HG02852 (cell line): ENCODE measurements at regions not wholly inside any gene's neighbourhood (a gene's known extent, or its start where the extent isn't known, plus 50 kb on each side); places are given as distances from the start of the nearest gene placed in this dataset.

ENCODE experiments used
- ATAC-seq: cut with Tn5 transposase; IDR thresholded peaks from one replicate; pipeline ENCODE4 v1.9.1; 2021; ENCODE audit warnings: mild to moderate bottlenecking, moderate library complexity; ENCODE audit not compliant: unreplicated experiment

DNA sequence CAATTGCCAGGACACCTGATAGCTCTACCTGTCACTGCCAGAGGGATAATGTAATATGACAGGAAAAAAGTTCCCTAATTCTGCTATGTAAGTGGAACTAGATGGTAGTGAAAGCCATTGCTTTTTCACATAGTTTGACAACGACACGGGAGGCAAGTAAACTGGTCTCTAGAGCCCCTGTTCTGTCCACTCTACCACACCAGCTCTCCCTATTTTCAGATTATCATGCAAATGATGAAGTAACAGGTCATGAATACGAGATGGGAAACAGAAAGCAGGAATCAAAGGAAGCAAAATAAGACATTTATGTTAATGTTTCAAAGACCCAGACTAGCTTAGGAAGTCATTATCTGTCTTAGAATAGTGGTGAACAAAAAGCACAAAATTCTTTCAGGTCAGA lies 56.2 kb downstream of the TAF11L14 start:
- no peak for ATAC-seq

GRCh38 chr5:17691762-17692161 lies 57.5 kb downstream of the TAF11L14 start:
- ATAC-seq = no peak

GRCh38 chr5:17694371-17694770 lies 60.1 kb downstream of the TAF11L14 start:
- no peak for ATAC-seq

GRCh38 chr5:17694914-17695313 lies 60.7 kb downstream of the TAF11L14 start:
- no peak for ATAC-seq

DNA sequence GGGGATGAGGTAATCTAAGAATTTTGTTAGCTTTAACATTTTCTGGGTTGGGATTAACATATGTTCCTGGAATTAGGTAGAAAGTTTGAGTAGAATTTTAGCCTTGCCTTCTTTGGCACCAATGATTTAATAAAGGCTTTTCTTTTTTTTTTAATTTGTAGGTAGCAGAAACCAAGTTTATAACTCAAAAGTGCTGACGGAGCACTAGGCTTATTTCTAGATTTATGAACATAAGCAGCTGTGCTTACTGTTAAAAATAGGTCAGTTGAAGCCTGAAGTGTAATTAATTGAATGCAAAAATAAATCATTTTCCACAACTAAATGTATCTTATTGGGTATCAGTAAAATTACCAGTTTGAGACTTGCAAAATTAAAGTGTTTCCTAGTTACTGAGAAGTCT lies 62.4 kb downstream of the TAF11L14 start:
- ATAC-seq = no peak

DNA sequence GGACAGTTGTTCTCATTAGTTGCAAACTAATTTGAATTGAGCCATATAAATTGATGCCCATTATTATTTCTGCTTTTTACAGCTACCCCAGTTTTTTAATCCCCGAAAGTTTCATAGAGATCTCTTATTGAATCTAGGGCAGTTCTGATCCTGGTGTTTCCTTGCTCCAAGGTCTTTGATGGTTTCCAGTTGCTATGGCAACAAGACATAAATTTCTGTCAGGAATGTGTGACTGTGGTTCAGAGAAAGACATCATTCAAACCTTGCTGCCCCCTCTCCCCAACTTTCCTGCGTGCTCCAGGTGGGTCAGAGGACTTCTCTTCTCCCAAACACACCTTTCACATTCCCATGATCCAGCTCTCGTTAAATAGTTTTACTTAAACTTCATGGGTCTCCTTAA lies 63.4 kb downstream of the TAF11L14 start:
- no peak for ATAC-seq

DNA sequence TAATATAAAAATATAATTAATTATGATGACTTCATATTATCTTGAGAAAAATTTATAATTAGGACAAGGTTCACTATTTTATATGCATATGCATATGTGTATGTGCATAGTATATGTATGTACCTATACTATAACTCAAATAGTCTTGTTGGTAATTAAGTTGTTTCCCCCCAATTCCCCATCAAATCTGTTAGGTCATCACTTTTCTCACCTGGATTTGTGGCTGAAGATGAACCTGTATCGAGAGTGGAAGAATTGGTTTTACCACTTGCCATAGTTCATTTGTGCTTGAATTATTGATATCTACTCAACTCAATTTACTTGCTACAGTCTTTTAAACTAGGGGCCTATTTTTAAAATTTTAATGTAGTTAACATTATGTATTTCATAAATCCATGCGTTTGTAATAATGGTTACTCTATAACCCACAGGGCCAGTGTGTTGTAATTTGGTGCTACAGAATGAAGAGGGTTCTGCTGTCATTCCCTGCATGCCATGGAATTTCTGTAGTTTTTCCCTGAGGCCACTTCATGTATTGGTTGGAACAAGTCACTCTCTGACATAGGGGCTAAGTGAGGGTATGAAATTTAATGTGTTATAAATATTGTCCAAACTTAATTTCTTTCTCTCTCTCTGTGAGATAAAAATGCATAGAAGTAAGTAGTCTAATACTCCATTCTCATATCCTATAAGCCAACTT lies 74.9 kb downstream of the TAF11L14 start:
- no peak for ATAC-seq

DNA sequence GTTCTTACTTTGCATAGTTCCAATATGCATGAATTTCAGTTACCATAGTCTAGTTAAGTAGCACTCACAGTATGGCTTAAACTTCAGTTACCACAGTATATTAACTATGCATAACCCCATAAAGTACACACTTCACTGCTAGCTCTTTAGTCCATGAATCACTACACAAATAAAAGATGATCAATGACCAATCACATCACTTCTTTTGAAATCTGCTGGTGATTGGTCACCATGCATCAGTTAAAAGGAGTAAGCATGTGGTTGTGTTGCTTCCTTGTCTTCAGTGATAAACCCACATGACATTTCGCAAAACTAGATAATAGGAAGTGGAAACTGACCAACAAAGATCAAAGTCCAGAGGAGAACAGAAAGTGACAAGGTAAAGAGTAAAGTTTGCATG lies 79.0 kb downstream of the TAF11L14 start:
- ATAC-seq = no peak

- ATAC-seq = no peak
These were observed 79.9 kb downstream of the TAF11L14 start for GRCh38 chr5:17714186-17714585.

GRCh38 chr5:17719592-17719991 lies 85.3 kb downstream of the TAF11L14 start:
- ATAC-seq = no peak

GRCh38 chr5:17720071-17720470 lies 85.8 kb downstream of the TAF11L14 start:
- ATAC-seq = no peak

GRCh38 chr5:17723876-17724275 lies 89.6 kb downstream of the TAF11L14 start:
- no peak for ATAC-seq

DNA sequence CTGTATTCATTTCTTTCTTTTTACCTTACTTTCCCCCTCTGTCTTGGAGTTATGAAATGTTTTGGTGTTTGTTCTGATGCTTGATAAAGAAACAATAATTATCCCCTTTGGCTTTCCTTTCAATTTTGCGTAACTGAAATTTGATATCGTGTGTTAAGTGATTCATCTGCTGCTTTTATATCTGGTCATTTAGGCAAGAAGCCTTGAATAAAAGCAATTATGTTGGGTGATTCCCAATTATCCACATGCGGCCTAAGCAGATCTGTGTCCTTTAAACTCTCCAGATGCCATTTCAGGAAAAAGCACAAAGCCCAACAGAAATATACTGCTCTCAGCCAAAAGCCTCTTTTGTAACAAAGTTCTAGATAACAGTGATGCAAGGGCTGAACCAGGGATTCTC lies 92.8 kb downstream of the TAF11L14 start:
- no peak for ATAC-seq

DNA sequence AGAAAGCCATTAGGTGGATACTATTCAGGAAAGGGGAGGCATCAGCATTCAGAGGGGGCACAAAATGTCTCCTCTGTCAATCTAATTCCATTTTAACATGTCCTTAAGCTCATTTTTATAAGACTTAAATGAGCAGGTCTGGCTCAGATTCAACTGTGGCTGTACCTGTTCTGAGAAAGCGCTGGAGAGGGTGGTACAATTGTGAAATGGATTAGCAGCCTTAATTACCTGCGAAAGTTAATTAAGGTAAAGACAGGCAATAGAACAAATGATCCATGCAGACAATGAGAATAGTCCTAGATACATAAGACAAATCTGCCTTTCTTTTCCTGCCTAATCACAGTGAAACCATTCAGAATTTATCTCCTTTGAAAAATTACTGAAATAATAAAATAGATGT lies 96.2 kb downstream of the TAF11L14 start:
- ATAC-seq = no peak

DNA sequence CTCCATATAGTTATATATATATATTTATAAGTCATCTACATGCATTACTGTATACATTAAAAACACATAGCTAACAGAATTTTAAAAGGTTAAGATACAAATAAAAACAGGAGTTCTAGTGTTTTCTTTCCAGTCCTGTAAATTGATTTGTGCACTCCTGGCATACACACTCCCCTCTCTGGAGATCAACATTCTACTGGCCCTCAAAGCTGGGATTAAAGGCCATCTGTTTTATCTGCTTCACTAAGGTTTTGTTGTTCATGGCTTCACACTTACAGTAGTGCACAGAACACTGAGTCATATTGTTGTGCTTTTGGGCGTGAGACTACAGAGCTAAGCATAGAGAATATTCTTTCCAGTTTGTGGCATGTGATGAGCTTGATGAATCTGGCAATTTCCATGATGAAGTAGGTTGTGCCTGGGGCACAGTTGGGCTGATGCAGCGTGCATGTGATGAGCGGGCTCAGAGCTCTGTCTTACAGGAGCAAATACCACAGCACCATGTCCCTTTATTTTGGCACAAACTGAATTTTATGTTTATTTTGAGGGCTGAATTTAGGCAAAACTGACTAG lies 98.2 kb downstream of the TAF11L14 start:
- no peak for ATAC-seq

- no peak for ATAC-seq
These were observed 99.8 kb downstream of the TAF11L14 start for GRCh38 chr5:17734011-17734410.

GRCh38 chr5:17735761-17736160 lies 101.5 kb downstream of the TAF11L14 start:
- ATAC-seq = no peak

- no peak for ATAC-seq
These were observed 102.8 kb downstream of the TAF11L14 start for GRCh38 chr5:17737092-17737491.

GRCh38 chr5:17738446-17738845 lies 104.2 kb downstream of the TAF11L14 start:
- ATAC-seq = no peak

- ATAC-seq = no peak
These were observed 109.5 kb downstream of the TAF11L14 start for GRCh38 chr5:17743580-17744435.

- ATAC-seq = no peak
These were observed 113.9 kb downstream of the TAF11L14 start for GRCh38 chr5:17748201-17748600.

GRCh38 chr5:17748941-17749340 lies 114.7 kb downstream of the TAF11L14 start:
- no peak for ATAC-seq
